Parathyroid adenoma (tissue), 2 donors: ENCODE measurements at regions not wholly inside any gene's neighbourhood (a gene's known extent, or its start where the extent isn't known, plus 50 kb on each side); places are given as distances from the start of the nearest gene placed in this dataset.
"Not testable (repeated sequence)": the region's sequence is repeated elsewhere in the genome, so short reads cannot be mapped to it uniquely, and the experiment has no call there.

ENCODE experiments used
- H2AFZ ChIP-seq: fragments of 300-600 bp; sonication (generic); one replicate; pipeline ENCODE4 v1.7.0; 2017; ENCODE audit warnings: antibody characterized with exemption, mild to moderate bottlenecking
- H3K27ac ChIP-seq: fragments of 300-600 bp; sonication (generic); one replicate; pipeline ENCODE4 v1.7.0; 2017
- H3K27me3 ChIP-seq: fragments of 300-600 bp; sonication (generic); one replicate; pipeline ENCODE4 v1.7.0; 2017; ENCODE audit warnings: low read length; ENCODE audit not compliant: control insufficient read depth, insufficient read depth
- H3K36me3 ChIP-seq: fragments of 300-600 bp; sonication (generic); one replicate; pipeline ENCODE4 v1.7.0; 2017; ENCODE audit warnings: low read length; ENCODE audit not compliant: control insufficient read depth, insufficient read depth
- H3K4me1 ChIP-seq: fragments of 300-600 bp; sonication (generic); one replicate; pipeline ENCODE4 v1.7.0; 2017; ENCODE audit warnings: control low read depth
- H3K4me2 ChIP-seq: fragments of 300-600 bp; sonication (generic); one replicate; pipeline ENCODE4 v1.7.0; 2017; ENCODE audit warnings: low read length
- H3K4me3 ChIP-seq: fragments of 300-600 bp; sonication (generic); one replicate; pipeline ENCODE4 v1.7.0; 2017; ENCODE audit warnings: low read depth, low read length
- H3K79me2 ChIP-seq: fragments of 300-600 bp; sonication (generic); one replicate; pipeline ENCODE4 v1.7.0; 2017; ENCODE audit warnings: control low read depth
- H3K9ac ChIP-seq: fragments of 300-600 bp; sonication (generic); one replicate; pipeline ENCODE4 v1.7.0; 2017; ENCODE audit warnings: mild to moderate bottlenecking
- H3K9me3 ChIP-seq: fragments of 300-600 bp; sonication (generic); one replicate; pipeline ENCODE4 v1.7.0; 2017; ENCODE audit warnings: low read length; ENCODE audit not compliant: control insufficient read depth
- CTCF ChIP-seq: fragments of 300-600 bp; sonication (generic); IDR thresholded peaks from one replicate; pipeline ENCODE4 v1.7.0; 2017; ENCODE audit warnings: antibody characterized with exemption, mild to moderate bottlenecking
- donor health status: primary hyperparathyroidism.

- no peak overlapping the region for H3K4me3 ChIP-seq
- no peak overlapping the region for H3K9ac ChIP-seq
- no peaks in the 10 kb centered on the region for H3K4me1 ChIP-seq
- H3K27me3 ChIP-seq: no peaks in the 10 kb centered on the region
- H3K36me3 ChIP-seq: no peaks in the 10 kb centered on the region
- no peaks in the 10 kb centered on the region for H3K79me2 ChIP-seq
- no peak overlapping the region for H3K27ac ChIP-seq
- TF ChIP-seq CTCF: no peak
- no peaks in the 10 kb centered on the region for H3K9me3 ChIP-seq
- no peak overlapping the region for H3K4me2 ChIP-seq
- H2AFZ ChIP-seq: no peak overlapping the region
Observed at GRCh38 chr12:59066445-59066844, 146.1 kb upstream of the LRIG3 start.

GRCh38 chr12:59059088-59059935 lies 139.0 kb upstream of the LRIG3 start:
- Histone ChIP-seq H3K9ac (no peak overlapping the region), H2AFZ (no peak overlapping the region), H3K36me3 (no peaks in the 10 kb centered on the region), H3K9me3 (no peaks in the 10 kb centered on the region), H3K27ac (no peak overlapping the region), H3K79me2 (no peaks in the 10 kb centered on the region), H3K27me3 (no peaks in the 10 kb centered on the region), H3K4me2 (no peak overlapping the region), H3K4me1 (no peaks in the 10 kb centered on the region), H3K4me3 (no peak overlapping the region)
- TF ChIP-seq CTCF: no peak

GRCh38 chr12:59056966-59057365 lies 136.7 kb upstream of the LRIG3 start:
- no peak overlapping the region for H2AFZ ChIP-seq
- no peak overlapping the region for H3K4me3 ChIP-seq
- H3K27me3 ChIP-seq: no peaks in the 10 kb centered on the region
- no peak overlapping the region for H3K27ac ChIP-seq
- no peaks in the 10 kb centered on the region for H3K4me1 ChIP-seq
- no peaks in the 10 kb centered on the region for H3K36me3 ChIP-seq
- no peak overlapping the region for H3K4me2 ChIP-seq
- no peaks in the 10 kb centered on the region for H3K9me3 ChIP-seq
- H3K79me2 ChIP-seq: no peaks in the 10 kb centered on the region
- H3K9ac ChIP-seq: no peak overlapping the region
- no peak for TF ChIP-seq CTCF

- Histone ChIP-seq H3K27me3 (no peaks in the 10 kb centered on the region), H3K36me3 (no peaks in the 10 kb centered on the region), H3K9me3 (no peaks in the 10 kb centered on the region), H3K27ac (no peak overlapping the region), H3K9ac (no peak overlapping the region), H2AFZ (no peak overlapping the region), H3K4me2 (no peak overlapping the region), H3K79me2 (no peaks in the 10 kb centered on the region), H3K4me3 (no peak overlapping the region), H3K4me1 (no peaks in the 10 kb centered on the region)
- no peak for TF ChIP-seq CTCF
Observed at GRCh38 chr12:59055204-59055860, 135.0 kb upstream of the LRIG3 start.

- H3K4me1 ChIP-seq, H3K27me3 ChIP-seq, H2AFZ ChIP-seq, H3K36me3 ChIP-seq, H3K4me3 ChIP-seq, H3K9ac ChIP-seq, H3K9me3 ChIP-seq, H3K79me2 ChIP-seq, H3K4me2 ChIP-seq, H3K27ac ChIP-seq: not testable (repeated sequence)
Observed at GRCh38 chr12:59053266-59053899, 133.1 kb upstream of the LRIG3 start.
